HepG2 (cell line): ENCODE measurements at regions not wholly inside any gene's neighbourhood (a gene's known extent, or its start where the extent isn't known, plus 50 kb on each side); places are given as distances from the start of the nearest gene placed in this dataset.

Experiments
- ATAC-seq: fragments of 200-7000 bp; cut with Tn5 transposase; 3 replicates; pipeline ENCODE4 v1.9.1; 2020; ENCODE audit warnings: mild to moderate bottlenecking, moderate library complexity
- BruUV-seq: library from RNA; stranded (reverse); fragments of 400-500 nt; replicated peaks from 2 replicates; lab custom pipeline; 2021; lab: Mats Ljungman, UMichigan
- CTCF ChIA-PET: fragments of 300-600 bp; formaldehyde crosslinking; extraction: SDS; loops from one replicate; lab custom pipeline; 2021; ENCODE audit warnings: low total read pairs, inconsistent platforms, low intra/inter-chr PET ratio; lab: Yijun Ruan, JAX
- POLR2A ChIA-PET: fragments of 350-600 bp; sonication (Branson Sonifier 250); formaldehyde crosslinking; loops from one replicate; lab custom pipeline; 2020; ENCODE audit warnings: antibody characterized with exemption, inconsistent platforms; lab: Yijun Ruan, JAX
- DNase-seq: peaks from one replicate; pipeline ENCODE4 v3.0.0-alpha.2; 2015; ENCODE audit warnings: low spot score
- FAIRE-seq: peaks from 3 replicates; lab custom pipeline; 2011; peaks lifted over from hg19 to GRCh38; lab: Jason Lieb, UNC
- H2AFZ ChIP-seq: one replicate; pipeline ENCODE4 v1.6.1; 2011; ENCODE audit warnings: low read length, inconsistent platforms
- H3K27ac ChIP-seq: fragments of 300-600 bp; 3 replicates; pipeline ENCODE4 v1.8.0; 2011; ENCODE audit warnings: mixed run types, mild to moderate bottlenecking, mixed read lengths, low read length, inconsistent platforms; ENCODE audit not compliant: insufficient read depth; ENCODE audit errors: extremely low read length
- H3K27me3 ChIP-seq, 2 experiments: fragments of 200-600 bp in 1 of 2; 2 replicates in 1 of 2; 3 replicates in 1 of 2; pipeline versions ENCODE4 v1.6.0 to v1.8.0; 2011; ENCODE audit warnings: low read length in 2 of 2, mild to moderate bottlenecking in 2 of 2, moderate library complexity in 2 of 2, inconsistent platforms in 1 of 2; ENCODE audit not compliant: insufficient read depth in 2 of 2, control insufficient read depth in 1 of 2
- H3K36me3 ChIP-seq, 2 experiments: fragments of 200-600 bp in 1 of 2; replicated peaks in 1 of 2; 2 replicates in 1 of 2; 3 replicates in 1 of 2; pipeline versions ENCODE4 v1.5.1 to v1.8.0; 2011; ENCODE audit warnings: low read length in 2 of 2, inconsistent platforms in 1 of 2; ENCODE audit not compliant: insufficient read depth in 2 of 2, control insufficient read depth in 1 of 2
- H3K4me1 ChIP-seq: 2 replicates; pipeline ENCODE4 v1.5.1; 2012; ENCODE audit warnings: low read length, inconsistent platforms; ENCODE audit not compliant: insufficient read depth
- H3K4me2 ChIP-seq: 2 replicates; pipeline ENCODE4 v1.6.0; 2011; ENCODE audit warnings: low read depth, low read length, inconsistent platforms
- H3K4me3 ChIP-seq, 3 experiments: fragments of 200-600 bp in 1 of 3; sonication (generic), shearing (Covaris generic) in 1 of 3; replicated peaks in 1 of 3; 2 replicates each; pipeline ENCODE4 v1.5.1; 2011 to 2016; ENCODE audit warnings: low read length in 3 of 3, inconsistent platforms in 2 of 3, low read depth in 2 of 3, mild to moderate bottlenecking in 2 of 3, control low read depth in 1 of 3, mixed read lengths in 1 of 3; ENCODE audit not compliant: insufficient read depth in 1 of 3
- H3K79me2 ChIP-seq: one replicate; pipeline ENCODE4 v1.6.1; 2011; ENCODE audit warnings: low read length, inconsistent platforms; ENCODE audit not compliant: insufficient read depth
- H3K9ac ChIP-seq: 2 replicates; pipeline ENCODE4 v1.6.0; 2011; ENCODE audit warnings: mild to moderate bottlenecking, low read depth, low read length, inconsistent platforms; ENCODE audit not compliant: insufficient read depth
- H3K9me3 ChIP-seq: 2 replicates; pipeline ENCODE4 v1.5.1; 2012; ENCODE audit warnings: mild to moderate bottlenecking, low read length
- H4K20me1 ChIP-seq: 2 replicates; pipeline ENCODE4 v1.6.0; 2011; ENCODE audit warnings: inconsistent platforms, mild to moderate bottlenecking, low read length, moderate library complexity; ENCODE audit not compliant: insufficient read depth
- CBX5 ChIP-seq: sonication (generic); formaldehyde crosslinking; IDR thresholded peaks from 2 replicates; pipeline ENCODE4 v1.4.0; 2020; ENCODE audit warnings: missing genetic modification reagents, borderline replicate concordance
- CC2D1A ChIP-seq: sonication (generic); formaldehyde crosslinking; IDR thresholded peaks from 2 replicates; pipeline ENCODE4 v1.8.1; 2023; ENCODE audit warnings: mild to moderate bottlenecking, missing genetic modification reagents
- CENPX ChIP-seq: sonication (generic); formaldehyde crosslinking; IDR thresholded peaks from 2 replicates; pipeline ENCODE4 v1.9.0; 2021; ENCODE audit warnings: mild to moderate bottlenecking, missing genetic modification reagents, moderate library complexity
- EHMT2 ChIP-seq: fragments of 200-600 bp; sonication (generic); IDR thresholded peaks from 2 replicates; pipeline ENCODE4 v1.7.0; 2017; ENCODE audit warnings: antibody characterized with exemption, low read depth, low read length, borderline replicate concordance
- KAT2B ChIP-seq: fragments of 150-350 bp; IDR thresholded peaks from 2 replicates; pipeline ENCODE4 v1.6.1; 2014; ENCODE audit warnings: low read depth, low read length, borderline replicate concordance
- NR2F2 ChIP-seq: IDR thresholded peaks from 2 replicates; pipeline ENCODE4 v1.6.1; 2012; ENCODE audit warnings: low read depth, inconsistent platforms, borderline replicate concordance
- PHF21A ChIP-seq: sonication (generic); formaldehyde crosslinking; IDR thresholded peaks from 2 replicates; pipeline ENCODE4 v1.5.0; 2020; ENCODE audit warnings: mild to moderate bottlenecking, missing genetic modification reagents
- SRY ChIP-seq: sonication (generic); formaldehyde crosslinking; IDR thresholded peaks from 2 replicates; pipeline ENCODE4 v1.8.0; 2022; ENCODE audit warnings: mild to moderate bottlenecking, missing genetic modification reagents
- TCF7 ChIP-seq: sonication (generic); IDR thresholded peaks from 2 replicates; pipeline ENCODE4 v1.6.1; 2016; ENCODE audit warnings: antibody characterized with exemption, low read depth
- TOPORS ChIP-seq: sonication (generic); formaldehyde crosslinking; IDR thresholded peaks from 2 replicates; pipeline ENCODE4 v1.8.0; 2023; ENCODE audit warnings: mild to moderate bottlenecking, missing genetic modification reagents
- ZBTB38 ChIP-seq: sonication (generic); formaldehyde crosslinking; IDR thresholded peaks from 2 replicates; pipeline ENCODE4 v1.5.1; 2020; ENCODE audit warnings: mild to moderate bottlenecking, missing genetic modification reagents
- ZNF235 ChIP-seq: sonication (generic); formaldehyde crosslinking; IDR thresholded peaks from 2 replicates; pipeline ENCODE4 v1.8.1; 2023; ENCODE audit warnings: mild to moderate bottlenecking, missing genetic modification reagents, borderline replicate concordance
- ZNF30 ChIP-seq: sonication (generic); formaldehyde crosslinking; IDR thresholded peaks from 2 replicates; pipeline ENCODE4 v1.5.0; 2020; ENCODE audit warnings: mild to moderate bottlenecking, missing genetic modification reagents
- ZNF724P ChIP-seq: sonication (generic); formaldehyde crosslinking; IDR thresholded peaks from 2 replicates; pipeline ENCODE4 v1.8.0; 2022; ENCODE audit warnings: missing genetic modification reagents, borderline replicate concordance
- ZNF775 ChIP-seq: sonication (generic); formaldehyde crosslinking; IDR thresholded peaks from 2 replicates; pipeline ENCODE4 v1.4.0; 2020; ENCODE audit warnings: missing genetic modification reagents, mild to moderate bottlenecking, moderate library complexity, borderline replicate concordance
- WGBS: methylation state at CpG from one replicate; pipeline ENCODE4 v1.1.6; 2017; ENCODE audit warnings: low lambda C conversion rate; 5-methylcytosine and 5-hydroxymethylcytosine counted together
- in situ Hi-C: cut with HindIII; loops from 2 replicates; pipeline ENCODE4 v1.10.0; 2017; ENCODE audit warnings: low pct_unique_long_range_greater_than_20kb; ENCODE audit not compliant: extremely low pct_ligation_motif_present
- intact Hi-C: fragments of 100-400 bp; cut with micrococcal nuclease; formaldehyde crosslinking; loops from one replicate; pipeline ENCODE4 v1.10.0; 2022; ENCODE audit not compliant: unreplicated experiment
- TF ChIP-seq, protein P1 (sequence below): sonication (generic); formaldehyde crosslinking; IDR thresholded peaks from 2 replicates; pipeline ENCODE4 v1.4.0; 2020; ENCODE audit warnings: missing genetic modification reagents, borderline replicate concordance

DNA sequence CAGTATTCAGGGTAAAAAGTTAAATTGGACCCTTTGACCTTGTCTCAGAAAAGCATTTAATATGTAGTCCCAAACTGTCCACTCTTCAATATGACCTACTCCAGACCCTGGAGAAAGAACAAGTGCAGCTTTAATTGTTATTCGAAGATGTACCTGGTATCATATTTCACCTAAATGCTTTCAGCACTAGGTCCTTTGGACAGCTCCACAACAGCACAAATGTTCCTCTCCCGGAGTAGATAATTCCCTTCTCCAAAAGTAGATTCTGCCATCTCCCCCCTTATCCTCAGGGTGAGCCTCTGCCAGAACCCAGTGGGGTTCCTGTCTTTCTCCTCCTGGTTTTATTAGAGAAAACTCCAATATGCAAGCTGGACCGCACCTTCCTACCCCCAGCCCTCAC, 104.5 kb upstream of the AJAP1 start (continued):
- TF ChIP-seq ZNF724P (CRISPR knock-in tag): no peak
- TF ChIP-seq, protein P1, sequence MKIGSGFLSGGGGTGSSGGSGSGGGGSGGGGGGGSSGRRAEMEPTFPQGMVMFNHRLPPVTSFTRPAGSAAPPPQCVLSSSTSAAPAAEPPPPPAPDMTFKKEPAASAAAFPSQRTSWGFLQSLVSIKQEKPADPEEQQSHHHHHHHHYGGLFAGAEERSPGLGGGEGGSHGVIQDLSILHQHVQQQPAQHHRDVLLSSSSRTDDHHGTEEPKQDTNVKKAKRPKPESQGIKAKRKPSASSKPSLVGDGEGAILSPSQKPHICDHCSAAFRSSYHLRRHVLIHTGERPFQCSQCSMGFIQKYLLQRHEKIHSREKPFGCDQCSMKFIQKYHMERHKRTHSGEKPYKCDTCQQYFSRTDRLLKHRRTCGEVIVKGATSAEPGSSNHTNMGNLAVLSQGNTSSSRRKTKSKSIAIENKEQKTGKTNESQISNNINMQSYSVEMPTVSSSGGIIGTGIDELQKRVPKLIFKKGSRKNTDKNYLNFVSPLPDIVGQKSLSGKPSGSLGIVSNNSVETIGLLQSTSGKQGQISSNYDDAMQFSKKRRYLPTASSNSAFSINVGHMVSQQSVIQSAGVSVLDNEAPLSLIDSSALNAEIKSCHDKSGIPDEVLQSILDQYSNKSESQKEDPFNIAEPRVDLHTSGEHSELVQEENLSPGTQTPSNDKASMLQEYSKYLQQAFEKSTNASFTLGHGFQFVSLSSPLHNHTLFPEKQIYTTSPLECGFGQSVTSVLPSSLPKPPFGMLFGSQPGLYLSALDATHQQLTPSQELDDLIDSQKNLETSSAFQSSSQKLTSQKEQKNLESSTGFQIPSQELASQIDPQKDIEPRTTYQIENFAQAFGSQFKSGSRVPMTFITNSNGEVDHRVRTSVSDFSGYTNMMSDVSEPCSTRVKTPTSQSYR (CRISPR knock-in tag): no peak
- no peak for TF ChIP-seq KAT2B
- TF ChIP-seq TCF7: no peak
- peak; percentile 39; the same call in 1 of the 2 replicates for TF ChIP-seq EHMT2
- no peak for TF ChIP-seq CC2D1A (CRISPR knock-in tag)
- no peak for TF ChIP-seq ZNF30 (CRISPR knock-in tag)
- TF ChIP-seq ZBTB38: no peak
- no peak for TF ChIP-seq CBX5

DNA sequence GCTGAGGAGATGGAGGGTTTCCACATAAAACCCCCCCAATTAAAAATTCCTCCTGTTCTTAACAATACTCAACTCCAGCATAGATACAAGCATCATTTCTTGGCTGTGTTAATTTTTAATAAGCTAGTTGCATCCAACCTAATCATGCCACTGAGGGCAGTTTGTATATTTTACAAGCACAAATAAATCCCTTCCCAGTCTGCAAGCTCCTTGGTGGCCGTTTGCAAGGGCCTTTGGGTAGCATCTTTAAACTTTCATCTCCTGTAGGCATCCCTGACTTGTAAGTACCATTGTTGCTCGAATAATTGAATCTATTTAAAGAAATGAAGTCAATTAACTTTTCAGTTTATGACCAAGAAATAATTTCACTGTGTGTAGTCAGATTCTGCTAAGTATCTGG, 103.5 kb upstream of the AJAP1 start:
- no peak overlapping the region for H3K9ac ChIP-seq
- no peaks in the 10 kb centered on the region for H3K79me2 ChIP-seq
- no peaks in the 10 kb centered on the region for H3K9me3 ChIP-seq
- ATAC-seq (no peak), FAIRE-seq (no peak), DNase-seq (no peak)
- in situ Hi-C loops: no loop called here
- H3K4me1 ChIP-seq: no peaks in the 10 kb centered on the region
- H3K27me3 ChIP-seq: no peaks in the 10 kb centered on the region; a peak in 1 of 5 replicates
- H3K27ac ChIP-seq: no peak overlapping the region
- intact Hi-C loops: no loop called here
- TF ChIP-seq ZNF775 (CRISPR knock-in tag) (no peak), TCF7 (no peak), TOPORS (no peak), NR2F2 (no peak), CENPX (CRISPR knock-in tag) (no peak), SRY (CRISPR knock-in tag) (no peak), ZNF235 (CRISPR knock-in tag) (no peak), PHF21A (CRISPR knock-in tag) (no peak)
- H3K4me2 ChIP-seq: no peak overlapping the region
- ChIA-PET CTCF (no interaction called here), POLR2A (no interaction called here)
- H3K36me3 ChIP-seq: no peaks in the 10 kb centered on the region
- no peaks in the 10 kb centered on the region for H4K20me1 ChIP-seq
- H3K4me3 ChIP-seq: no peak overlapping the region
- H2AFZ ChIP-seq: no peak overlapping the region
- WGBS: 0% methylated on average over 2 of the region's 2 CpGs
- BruUV-seq: no TSS peak
